ENCODE measurements at regions not wholly inside any gene's neighbourhood (a gene's known extent, or its start where the extent isn't known, plus 50 kb on each side); places are given as distances from the start of the nearest gene placed in this dataset.

GRCh38 chr7:18405726-18406125, 89.8 kb upstream of the HDAC9 start:
- no peak for DNase-seq (ENCODE audit: low spot score)

GRCh38 chr7:18407385-18407784, 88.2 kb upstream of the HDAC9 start:
- no peak for DNase-seq (ENCODE audit: low spot score)

- no peak for DNase-seq (ENCODE audit: low spot score)
Measured at GRCh38 chr7:18408461-18408860, 87.1 kb upstream of the HDAC9 start.

GRCh38 chr7:18408868-18409267, 86.7 kb upstream of the HDAC9 start:
- no peak for DNase-seq (ENCODE audit: low spot score)

- no peak for DNase-seq (ENCODE audit: low spot score)
Measured at GRCh38 chr7:18413447-18413846, 82.1 kb upstream of the HDAC9 start.

- DNase-seq (ENCODE audit: low spot score), result no peak
Measured at GRCh38 chr7:18414885-18415284, 80.7 kb upstream of the HDAC9 start.

GRCh38 chr7:18416988-18417387, 78.6 kb upstream of the HDAC9 start:
- DNase-seq (ENCODE audit: low spot score), result no peak

GRCh38 chr7:18419456-18419855, 76.1 kb upstream of the HDAC9 start:
- peak; percentile 38 for DNase-seq (ENCODE audit: low spot score)

- DNase-seq (ENCODE audit: low spot score), result no peak
Measured at GRCh38 chr7:18420108-18420507, 75.4 kb upstream of the HDAC9 start.

GRCh38 chr7:18420748-18421147, 74.8 kb upstream of the HDAC9 start:
- no peak for DNase-seq (ENCODE audit: low spot score)

GRCh38 chr7:18421297-18422002, 74.1 kb upstream of the HDAC9 start:
- peak; percentile 57 for DNase-seq (ENCODE audit: low spot score)

- no peak for DNase-seq (ENCODE audit: low spot score)
Measured at GRCh38 chr7:18425227-18425626, 70.3 kb upstream of the HDAC9 start.

- DNase-seq (ENCODE audit: low spot score), result no peak
Measured at GRCh38 chr7:18425838-18426445, 69.6 kb upstream of the HDAC9 start.

- no peak for DNase-seq (ENCODE audit: low spot score)
Measured at GRCh38 chr7:18426564-18427226, 68.9 kb upstream of the HDAC9 start.

GRCh38 chr7:18429547-18429946, 66.0 kb upstream of the HDAC9 start:
- peak; percentile 37 for DNase-seq (ENCODE audit: low spot score)

GRCh38 chr7:18430810-18431209, 64.7 kb upstream of the HDAC9 start:
- no peak for DNase-seq (ENCODE audit: low spot score)

GRCh38 chr7:18434171-18434570, 61.4 kb upstream of the HDAC9 start:
- DNase-seq (ENCODE audit: low spot score), result no peak

GRCh38 chr7:18437101-18437500, 58.4 kb upstream of the HDAC9 start:
- DNase-seq (ENCODE audit: low spot score), result peak; percentile 75

- DNase-seq (ENCODE audit: low spot score), result no peak
Measured at GRCh38 chr7:18440934-18441333, 54.6 kb upstream of the HDAC9 start.

GRCh38 chr7:18444826-18445225, 50.7 kb upstream of the HDAC9 start:
- no peak for DNase-seq (ENCODE audit: low spot score)

GRCh38 chr7:18445483-18445882, 50.1 kb upstream of the HDAC9 start:
- no peak for DNase-seq (ENCODE audit: low spot score)

Data from umbilical cord (tissue), 1 donor.